NCI-H128 (cell line): ENCODE measurements at regions not wholly inside any gene's neighbourhood (a gene's known extent, or its start where the extent isn't known, plus 50 kb on each side); places are given as distances from the start of the nearest gene placed in this dataset.
"Not testable (repeated sequence)": the region's sequence is repeated elsewhere in the genome, so short reads cannot be mapped to it uniquely, and the experiment has no call there.

Experiments
- DNase-seq: peaks from one replicate; lab custom pipeline; 2025; ENCODE audit not compliant: unreplicated experiment; lab: John Stamatoyannopoulos, UW

DNA sequence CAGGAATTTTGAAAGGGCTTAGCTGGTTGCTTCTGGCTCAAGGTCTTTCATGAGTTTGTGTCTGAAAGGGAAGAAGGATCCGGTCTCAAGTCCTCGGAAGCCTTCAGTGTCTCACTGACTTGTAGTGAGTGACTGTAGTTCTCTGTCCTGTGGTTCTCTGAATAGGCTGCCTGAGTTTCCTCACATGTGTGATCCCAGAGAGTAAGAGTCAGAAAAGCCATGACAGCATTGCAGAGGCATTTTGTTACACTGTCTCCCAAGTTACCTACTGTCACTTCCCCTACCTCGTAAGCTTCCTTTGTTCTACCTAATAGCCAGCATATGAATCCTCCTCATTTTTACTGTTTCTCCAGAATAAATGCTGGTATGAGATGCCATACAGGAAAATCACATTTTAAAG lies 709.1 kb upstream of the CHAC2 start:
- no peak for DNase-seq

DNA sequence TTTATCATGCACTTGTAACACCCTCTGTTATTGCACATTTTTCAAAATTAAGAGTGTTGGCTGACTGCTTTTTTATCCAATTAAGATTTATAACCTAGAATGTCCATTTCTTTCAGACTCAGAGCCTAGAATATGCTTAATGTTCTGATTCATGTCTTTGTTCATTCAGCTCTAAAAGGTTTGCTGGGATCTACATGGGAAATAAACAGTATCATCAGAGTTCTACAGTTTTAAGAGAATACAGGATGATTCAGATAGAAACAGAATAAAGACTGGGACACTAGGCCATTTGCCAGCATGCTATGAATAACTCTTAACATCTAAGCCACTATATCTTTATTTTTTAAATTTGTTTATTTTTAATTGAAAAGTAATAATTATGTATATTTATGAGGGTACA lies 713.7 kb upstream of the CHAC2 start:
- DNase-seq: no peak

DNA sequence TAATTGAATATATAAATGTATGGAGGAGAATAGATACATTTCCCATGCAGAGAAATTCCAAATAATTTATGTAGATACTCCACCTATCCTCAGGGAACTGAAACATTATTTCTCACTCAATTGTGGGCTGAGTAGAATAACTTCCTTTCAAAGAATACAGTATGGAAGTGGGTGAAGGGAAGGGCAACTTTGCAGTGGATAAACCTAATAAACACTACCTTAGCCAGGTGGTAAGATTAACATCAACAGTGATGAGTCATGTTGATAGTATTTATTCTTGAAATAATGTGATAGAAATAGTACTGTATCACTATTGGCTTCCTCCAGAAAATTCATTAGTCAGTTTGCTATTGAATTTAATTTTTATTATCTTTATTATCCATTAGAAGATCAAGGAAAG lies 716.4 kb upstream of the CHAC2 start:
- DNase-seq: no peak

DNA sequence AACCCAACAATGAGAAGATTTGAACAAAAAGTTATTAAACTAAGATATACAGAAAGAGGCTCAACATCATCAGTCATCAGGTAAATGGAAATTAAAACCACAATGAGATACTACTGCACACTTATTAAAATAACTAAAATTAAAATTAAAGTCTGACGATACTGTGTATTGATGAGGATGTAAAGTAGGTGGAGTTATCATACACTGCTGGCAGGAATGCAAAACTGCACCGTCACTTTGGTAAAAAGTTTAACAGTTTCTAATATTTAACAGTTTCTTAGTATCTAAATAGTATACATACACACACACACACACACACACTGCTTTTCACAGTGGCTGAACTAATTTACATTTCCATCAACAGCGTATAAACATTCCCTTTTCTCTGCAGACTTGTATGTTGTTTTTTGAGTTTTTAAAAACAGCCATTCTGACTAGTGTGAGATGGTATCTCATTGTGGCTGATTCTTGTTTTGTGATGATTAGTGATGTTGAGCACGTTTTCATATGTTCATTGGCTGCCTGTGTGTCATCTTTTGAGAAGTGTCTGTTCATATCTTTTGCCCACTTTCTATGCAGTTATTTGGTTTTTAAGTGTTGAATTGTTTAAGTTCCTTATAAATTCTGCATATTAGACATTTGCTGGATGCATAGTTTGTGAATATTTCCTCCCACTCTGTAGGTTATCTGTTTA lies 726.9 kb upstream of the CHAC2 start:
- no peak for DNase-seq

DNA sequence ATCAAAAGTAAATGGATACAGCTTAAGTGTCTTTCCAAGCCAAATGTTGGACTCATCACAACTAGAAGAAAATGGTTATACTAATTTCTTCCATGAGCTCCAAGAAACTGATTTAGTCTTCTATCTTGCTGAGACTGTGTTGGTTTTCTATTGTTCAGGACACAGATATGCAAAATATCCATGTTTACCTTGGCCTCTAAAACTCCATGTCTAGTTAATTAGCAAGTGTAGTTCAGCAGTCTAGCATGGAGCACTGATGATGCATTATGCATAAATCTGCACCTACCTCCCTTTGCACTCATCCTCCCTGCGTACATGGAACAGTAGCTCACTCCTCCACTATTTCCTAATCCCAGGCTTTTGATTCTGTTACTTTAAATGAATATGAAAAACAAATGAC lies 731.4 kb upstream of the CHAC2 start:
- no peak for DNase-seq

DNA sequence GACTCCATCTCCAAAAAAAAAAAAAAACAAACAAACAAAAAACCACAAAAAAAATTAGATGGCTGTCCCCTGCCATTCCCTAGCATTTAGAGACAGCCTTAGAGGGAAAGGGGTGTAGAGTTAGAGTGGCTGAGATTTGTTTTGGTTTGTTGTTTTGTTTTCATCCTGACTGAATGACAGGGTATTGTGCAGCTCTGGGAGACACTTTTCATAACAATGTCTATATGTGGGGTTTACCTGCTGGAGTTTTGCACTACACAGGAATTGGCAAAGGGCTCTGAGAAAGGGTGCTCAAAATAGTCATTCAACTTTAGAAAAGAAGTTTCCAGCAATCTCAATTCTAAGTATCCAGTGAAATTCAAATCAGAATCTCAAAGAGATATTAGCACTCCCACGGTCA lies 732.5 kb upstream of the CHAC2 start:
- no peak for DNase-seq

DNA sequence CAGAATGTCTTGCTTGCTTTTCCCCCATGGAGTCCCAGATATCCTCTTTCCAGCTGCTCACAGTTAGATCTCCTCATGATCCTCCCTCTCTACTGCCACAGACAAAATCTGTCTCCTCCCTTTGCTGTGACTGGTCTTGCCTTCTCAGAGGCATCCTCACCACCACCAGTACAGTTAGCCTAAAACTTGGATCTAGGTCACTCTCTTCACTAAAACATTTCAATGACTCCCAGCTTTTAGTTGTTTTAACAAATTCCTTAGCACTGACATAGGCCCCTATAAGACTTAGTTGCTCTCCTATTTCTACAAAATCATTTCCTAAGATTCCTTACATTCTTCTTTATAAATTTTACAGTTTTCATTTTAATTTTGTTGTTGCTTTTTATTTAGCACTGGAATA lies 734.2 kb upstream of the CHAC2 start:
- no peak for DNase-seq

DNA sequence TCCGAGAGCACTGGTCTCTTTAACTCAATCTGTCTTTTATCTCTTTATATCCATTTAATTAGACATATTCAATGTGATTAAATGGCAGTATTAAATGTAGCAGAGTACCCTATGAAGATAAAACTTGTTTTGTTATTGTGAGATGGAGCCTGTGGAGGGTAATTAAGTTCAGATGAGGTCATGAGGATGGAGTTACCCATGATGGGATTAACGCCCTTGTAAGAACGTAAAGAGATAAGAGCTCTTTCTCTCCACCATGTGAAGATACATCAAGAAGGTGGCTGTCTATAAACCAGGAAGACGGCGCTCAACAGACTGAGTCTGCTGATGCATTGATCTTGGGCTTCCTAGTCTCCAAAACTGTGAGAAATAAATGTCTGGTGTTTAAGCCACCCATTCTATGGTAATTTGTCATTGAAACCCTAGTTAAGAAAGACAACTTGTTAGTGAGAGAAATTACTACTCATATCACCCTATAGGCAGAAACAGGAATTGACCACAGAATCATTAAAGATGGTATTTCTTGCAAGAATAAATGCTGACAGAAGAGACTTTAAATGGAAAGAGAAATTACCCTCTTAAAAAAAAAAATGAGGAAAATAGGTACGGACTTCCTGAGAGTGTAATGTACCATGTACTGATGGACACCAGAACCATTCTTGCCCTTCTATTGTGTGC lies 738.7 kb upstream of the CHAC2 start:
- no peak for DNase-seq

DNA sequence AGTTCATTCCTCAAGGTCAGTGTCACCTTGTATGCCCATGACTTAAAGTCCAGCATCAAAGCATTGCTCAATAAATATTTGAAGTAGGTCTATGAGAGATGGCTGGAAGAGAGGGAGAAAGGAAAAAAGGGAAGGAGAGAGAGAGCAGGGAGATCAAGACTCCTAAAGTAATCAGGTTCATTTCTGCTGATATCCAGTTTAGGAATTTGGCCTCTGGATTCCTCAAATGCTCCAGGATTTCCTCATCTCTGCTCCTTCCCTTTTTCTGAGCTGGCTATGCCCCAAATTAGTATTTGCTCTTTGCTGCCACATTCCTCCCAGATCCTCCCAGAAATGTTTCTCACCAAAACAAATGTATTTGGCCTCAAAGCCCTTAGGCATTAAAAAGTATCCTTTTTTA lies 739.4 kb upstream of the CHAC2 start:
- no peak for DNase-seq

DNA sequence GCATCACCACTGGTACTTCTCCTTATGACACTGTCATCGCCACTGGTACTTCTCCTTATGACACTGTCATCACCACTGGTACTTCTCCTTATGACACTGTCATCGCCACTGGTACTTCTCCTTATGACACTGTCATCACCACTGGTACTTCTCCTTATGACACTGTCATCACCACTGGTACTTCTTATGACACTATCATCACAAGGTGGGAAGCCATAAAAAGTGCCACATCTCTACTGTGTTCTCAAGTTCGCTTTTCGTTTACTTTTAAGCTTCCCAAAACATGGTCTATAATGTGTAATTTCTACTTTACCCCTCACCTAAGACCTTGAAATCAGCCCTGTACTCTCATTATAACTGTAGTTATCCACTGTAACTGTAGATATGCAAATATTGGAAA lies 745.4 kb upstream of the CHAC2 start:
- not testable (repeated sequence) for DNase-seq

DNA sequence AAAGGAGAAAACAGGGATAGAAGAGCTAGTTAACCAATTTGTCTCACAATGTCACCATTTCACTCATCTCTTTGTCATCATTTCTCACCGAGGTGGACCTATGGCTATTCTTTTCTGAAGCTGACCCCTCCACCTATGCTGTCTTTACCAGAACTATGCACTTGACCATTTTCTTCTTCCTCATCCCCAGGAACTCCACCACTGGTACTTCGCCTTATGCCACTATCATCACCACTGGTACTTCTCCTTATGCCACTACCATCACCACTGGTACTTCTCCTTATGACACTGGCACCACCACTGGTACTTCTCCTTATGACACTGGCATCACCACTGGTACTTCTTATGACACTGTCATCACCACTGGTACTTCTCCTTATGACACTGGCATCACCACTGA lies 745.8 kb upstream of the CHAC2 start:
- no peak for DNase-seq

DNA sequence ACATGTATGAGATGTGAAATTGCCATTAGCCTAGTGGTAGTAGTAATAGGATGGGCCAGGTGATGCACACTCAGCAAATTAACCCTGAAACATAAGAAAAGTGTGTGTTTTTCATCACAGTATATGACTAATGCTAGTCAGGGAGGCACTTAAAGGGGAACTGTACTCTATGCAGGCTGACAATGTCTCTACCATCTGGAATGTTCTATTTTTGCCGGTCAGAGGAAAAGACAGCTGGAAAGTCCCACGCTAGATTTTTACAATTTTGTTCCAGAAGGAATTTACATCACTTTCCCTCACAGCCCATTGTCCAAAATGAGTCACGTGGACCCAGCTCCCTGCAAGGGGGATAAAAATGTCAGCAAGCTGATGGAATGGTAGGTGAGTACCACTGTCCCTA lies 746.3 kb upstream of the CHAC2 start:
- DNase-seq: no peak

DNA sequence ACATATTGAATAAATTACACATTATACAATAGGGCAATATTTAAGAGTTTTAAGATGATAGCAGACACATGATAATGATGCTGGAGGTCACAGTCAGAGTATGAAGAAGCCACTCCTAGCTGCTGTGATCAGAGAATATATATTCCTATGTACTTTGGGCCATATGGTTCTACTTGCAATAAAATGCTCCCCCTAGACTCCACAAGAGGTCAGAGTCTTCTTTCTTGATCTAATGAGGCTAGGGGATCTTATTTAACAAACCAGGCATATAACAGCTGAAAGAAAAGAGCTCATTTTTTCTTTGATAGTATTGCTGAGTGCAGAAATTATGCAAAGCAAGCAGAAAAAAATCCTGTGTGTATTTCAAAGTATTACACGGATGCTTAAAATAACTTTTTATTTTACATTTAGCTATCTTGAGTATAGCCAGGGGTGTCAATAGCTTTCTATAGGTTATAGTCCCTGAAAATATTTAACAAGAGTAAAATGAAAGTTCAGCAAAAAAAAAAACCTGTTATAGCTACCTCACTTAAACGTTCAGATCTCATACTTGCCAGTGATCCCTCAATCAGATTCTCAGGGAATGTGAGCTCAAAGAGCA lies 748.7 kb upstream of the CHAC2 start:
- DNase-seq: no peak

DNA sequence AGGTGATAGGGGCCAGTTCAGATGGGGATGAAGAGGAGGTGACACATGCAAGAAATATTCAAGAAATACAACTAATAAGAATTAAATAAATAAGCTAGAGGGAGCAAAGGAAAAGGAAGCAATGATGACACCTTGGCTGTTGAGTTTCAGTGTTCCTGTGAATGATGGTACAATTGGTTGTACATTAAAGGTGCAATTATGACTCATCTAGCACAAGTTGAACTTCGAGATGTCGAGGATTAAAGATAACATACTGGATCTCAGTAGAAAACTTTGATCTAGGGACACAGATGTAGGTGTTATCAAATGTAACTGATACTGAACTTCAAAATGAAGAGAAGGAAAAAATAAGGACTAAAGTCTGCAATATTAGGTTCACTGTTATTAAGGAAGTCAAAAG lies 760.6 kb upstream of the CHAC2 start:
- DNase-seq: no peak

DNA sequence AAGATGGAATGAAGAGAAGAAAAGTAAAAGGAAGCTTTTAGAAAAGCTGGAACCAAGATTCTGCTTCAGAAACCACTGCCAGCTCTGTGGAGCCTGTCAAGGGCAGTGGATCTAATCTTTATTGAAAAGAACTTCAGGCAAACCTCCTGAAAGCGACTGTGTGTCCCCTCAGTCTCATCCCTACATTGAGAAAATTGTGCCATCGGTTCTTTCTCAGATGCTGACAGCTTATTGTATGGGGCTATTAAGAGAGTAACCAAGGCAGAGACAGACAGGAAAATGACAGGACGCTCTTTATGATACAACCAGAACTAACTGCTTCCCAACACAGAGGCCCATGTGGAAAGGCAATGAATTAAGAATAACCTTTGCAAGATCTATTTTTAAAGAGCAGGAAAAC lies 763.2 kb upstream of the CHAC2 start:
- DNase-seq: no peak

DNA sequence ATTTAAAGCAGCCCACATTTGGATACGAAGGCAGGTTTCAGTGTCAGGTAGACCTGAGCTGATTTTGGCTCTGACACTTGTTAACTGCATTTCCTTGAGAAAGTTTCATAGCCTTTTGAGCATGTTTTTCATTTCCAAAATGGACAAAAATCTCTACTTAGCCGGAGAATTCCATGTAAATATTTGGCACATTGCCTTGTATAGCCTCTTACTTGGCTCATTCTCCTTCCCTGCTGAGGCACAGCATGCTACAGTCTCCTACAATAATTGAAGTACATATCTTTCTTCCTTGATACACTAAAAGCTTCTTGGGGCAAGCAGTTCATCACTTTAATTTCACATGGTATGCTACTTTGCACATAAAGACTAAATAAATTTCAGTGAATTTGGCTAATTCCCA lies 772.2 kb upstream of the CHAC2 start:
- DNase-seq: no peak

DNA sequence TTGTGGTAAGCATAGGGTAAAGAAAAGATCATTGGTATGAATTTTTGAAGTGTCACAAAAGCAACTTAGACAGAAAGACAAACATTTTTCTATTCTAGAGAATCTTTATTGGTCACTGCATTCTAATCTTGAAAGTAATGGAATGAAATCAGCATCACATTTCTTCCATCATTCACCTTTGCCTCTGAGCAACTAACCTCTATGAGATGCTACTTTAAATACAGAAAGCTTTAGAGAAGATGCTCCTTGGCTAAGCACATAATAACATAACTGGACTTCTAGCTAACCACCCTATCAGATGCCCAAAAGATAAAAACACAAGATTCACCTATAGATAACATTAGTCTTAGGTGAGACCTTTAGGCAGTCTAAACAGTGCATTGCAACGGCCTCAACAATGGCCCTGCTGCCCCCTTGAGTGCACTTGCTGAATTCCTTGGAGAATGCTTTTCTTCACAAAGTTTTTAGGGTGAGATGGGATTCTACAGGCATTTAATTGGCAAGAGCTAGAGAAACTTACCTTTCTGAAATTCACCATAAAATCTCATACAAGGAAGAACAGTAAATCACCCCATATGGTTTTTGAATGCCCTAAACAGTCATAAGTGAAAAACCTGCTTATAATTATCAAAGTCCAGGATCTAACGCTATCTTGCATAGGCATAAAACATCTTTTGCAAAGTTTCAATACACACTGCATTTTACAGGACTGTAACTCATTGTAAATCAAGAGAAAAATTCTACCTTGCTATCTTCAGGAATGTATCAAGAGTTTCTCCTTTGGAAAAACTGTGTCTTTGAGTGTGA lies 791.3 kb upstream of the CHAC2 start:
- DNase-seq: no peak

DNA sequence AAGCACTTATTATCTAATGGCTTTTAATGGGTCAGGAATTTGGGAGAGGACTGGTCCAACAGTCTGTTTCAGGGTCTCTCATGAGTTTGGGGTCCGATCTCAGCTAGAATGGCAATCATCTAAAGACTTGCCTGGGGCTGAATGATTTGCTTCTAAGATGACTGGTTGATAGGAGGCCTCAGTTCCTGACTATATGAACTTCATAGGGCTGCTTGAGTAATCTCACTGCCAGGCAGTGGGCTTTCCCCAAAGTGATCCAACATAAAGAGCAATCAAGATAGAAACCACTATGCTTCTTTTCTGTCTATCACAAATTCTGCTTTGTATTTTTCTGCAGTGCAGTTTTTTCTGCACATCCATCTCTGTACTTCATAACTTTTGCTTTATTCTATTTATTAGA lies 793.5 kb upstream of the CHAC2 start:
- no peak for DNase-seq

DNA sequence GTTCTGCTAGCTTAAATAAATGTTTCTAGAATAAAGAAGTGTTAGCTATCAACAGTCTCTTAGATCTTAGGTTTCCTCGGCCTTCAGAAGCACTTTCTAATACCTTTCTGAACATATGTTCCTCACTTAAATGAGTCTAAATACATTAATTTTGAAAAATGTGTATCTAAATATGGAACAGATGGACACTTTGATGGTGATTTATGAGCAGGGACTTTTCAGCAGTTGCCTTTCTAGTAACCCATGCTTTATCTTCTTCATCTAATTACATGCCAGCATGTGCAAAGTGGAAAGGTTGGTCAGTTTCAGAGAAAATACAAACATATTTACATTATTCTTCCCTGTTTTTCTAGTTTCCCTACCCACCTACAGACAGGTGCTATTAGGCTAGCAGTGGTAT lies 797.0 kb upstream of the CHAC2 start:
- DNase-seq: no peak

DNA sequence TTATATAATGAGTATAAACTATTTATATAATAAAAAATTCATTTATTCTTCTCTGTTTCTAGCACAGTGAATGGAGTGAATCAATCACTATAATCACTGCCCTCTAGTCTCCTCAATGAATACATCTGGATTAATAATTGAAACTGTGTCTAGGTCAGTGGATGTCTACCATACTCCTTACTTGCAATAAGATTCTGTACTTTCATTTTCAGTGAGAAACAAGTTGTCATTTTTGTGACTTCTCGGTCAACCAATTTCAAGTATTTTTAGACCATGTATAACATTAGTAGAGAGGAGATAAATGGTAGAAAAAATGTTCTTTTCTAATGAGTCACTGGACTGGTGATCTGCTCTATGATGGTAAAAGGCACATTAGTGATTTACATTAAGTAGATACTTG lies 799.6 kb upstream of the CHAC2 start:
- no peak for DNase-seq

DNA sequence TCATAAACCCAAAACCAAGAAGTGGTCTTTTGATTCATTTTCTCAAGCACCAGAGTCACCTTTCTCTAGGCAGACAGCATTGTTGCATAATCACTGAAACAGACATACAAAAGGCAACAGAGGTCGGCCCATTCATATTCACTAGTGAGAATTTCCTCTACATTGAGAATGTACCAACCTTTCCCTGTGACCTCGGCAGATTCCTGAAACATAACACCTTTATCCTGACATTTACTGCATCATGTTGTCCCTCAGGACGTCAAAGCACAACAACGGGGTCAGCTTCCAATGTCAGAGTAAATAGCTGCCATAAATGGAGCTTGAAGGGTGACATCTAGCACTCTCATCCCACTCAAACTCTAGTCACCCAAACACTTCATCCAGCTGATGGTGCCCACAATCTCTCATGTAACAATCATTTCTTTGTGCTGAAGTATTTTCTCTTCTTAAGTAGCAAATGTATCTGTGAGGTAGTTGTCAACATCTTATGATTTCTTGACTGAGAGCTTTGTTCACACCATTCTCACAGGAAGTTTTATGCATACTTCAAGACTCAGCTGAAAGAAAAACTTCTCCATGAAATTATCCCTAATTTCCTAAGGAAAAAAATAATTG lies 802.6 kb upstream of the CHAC2 start:
- DNase-seq: no peak
